ENCODE measurements at regions not wholly inside any gene's neighbourhood (a gene's known extent, or its start where the extent isn't known, plus 50 kb on each side); places are given as distances from the start of the nearest gene placed in this dataset.

DNA sequence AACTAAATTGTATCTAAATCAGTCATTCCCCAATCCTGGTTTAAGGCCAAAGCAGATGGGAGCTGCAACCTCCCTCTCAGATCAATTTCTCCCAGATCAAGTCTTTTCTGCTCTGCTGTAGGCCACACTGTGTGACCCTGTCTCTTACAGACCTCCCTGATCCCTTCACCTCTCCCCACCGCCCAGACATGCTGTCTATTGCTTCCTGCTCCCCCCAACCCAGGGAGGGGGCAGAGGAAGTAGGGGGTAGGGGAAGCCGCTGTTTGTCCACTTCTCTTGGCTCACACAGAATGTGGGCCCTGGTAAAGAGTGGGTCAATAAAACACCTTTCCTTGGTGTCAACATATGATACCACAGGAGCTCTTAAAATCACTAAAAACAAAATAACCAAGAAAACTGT, 226.3 kb downstream of the ENC1 start:
- no peaks in the 10 kb centered on the region for H3K9me3 ChIP-seq (ENCODE audit: low read depth, low read length, poor library complexity, severe bottlenecking)
- CTCF ChIA-PET = no interaction called here
- H3K4me3 ChIP-seq (ENCODE audit: low read depth, low read length, poor library complexity, severe bottlenecking) = no peak overlapping the region
- POLR2A ChIA-PET (ENCODE audit: low non-redundant PET) = no interaction called here
- TF ChIP-seq CTCF (conservative IDR thresholded peaks at IDR 0.05; ENCODE audit: low read depth, low read length) (no peak), EZH2 (IDR thresholded peaks at IDR 0.05; ENCODE audit: borderline replicate concordance, low read depth, low read length, poor library complexity, severe bottlenecking) (no peak)
- H3K36me3 ChIP-seq (ENCODE audit: insufficient read depth, low read length, poor library complexity, severe bottlenecking) = no peaks in the 10 kb centered on the region
- H3K27me3 ChIP-seq (replicated peaks; ENCODE audit: insufficient read depth, low read depth, low read length, poor library complexity) = no peaks in the 10 kb centered on the region
- BruUV-seq (replicated peaks) = no TSS peak
- no peaks in the 10 kb centered on the region for H3K4me1 ChIP-seq (ENCODE audit: insufficient read depth, low read length, poor library complexity, severe bottlenecking)
- intact Hi-C loops (cut with micrococcal nuclease; ENCODE audit: unreplicated experiment) = no loop called here
- no peak overlapping the region for H3K27ac ChIP-seq (ENCODE audit: low read depth, low read length, poor library complexity, severe bottlenecking)
- DNase-seq (ENCODE audit: low spot score) = no peak

GRCh38 chr5:74413403-74414048, 227.0 kb downstream of the ENC1 start:
- ChIA-PET CTCF (no interaction called here), POLR2A (ENCODE audit: low non-redundant PET) (no interaction called here)
- Histone ChIP-seq H3K4me3 (ENCODE audit: low read depth, low read length, poor library complexity, severe bottlenecking) (no peak overlapping the region), H3K36me3 (ENCODE audit: insufficient read depth, low read length, poor library complexity, severe bottlenecking) (no peaks in the 10 kb centered on the region), H3K9me3 (ENCODE audit: low read depth, low read length, poor library complexity, severe bottlenecking) (no peaks in the 10 kb centered on the region), H3K27ac (ENCODE audit: low read depth, low read length, poor library complexity, severe bottlenecking) (no peak overlapping the region), H3K27me3 (replicated peaks; ENCODE audit: insufficient read depth, low read depth, low read length, poor library complexity) (no peaks in the 10 kb centered on the region), H3K4me1 (ENCODE audit: insufficient read depth, low read length, poor library complexity, severe bottlenecking) (no peaks in the 10 kb centered on the region)
- intact Hi-C loops (cut with micrococcal nuclease; ENCODE audit: unreplicated experiment) = no loop called here
- no peak for TF ChIP-seq CTCF (conservative IDR thresholded peaks at IDR 0.05; ENCODE audit: low read depth, low read length)
- no peak for TF ChIP-seq EZH2 (IDR thresholded peaks at IDR 0.05; ENCODE audit: borderline replicate concordance, low read depth, low read length, poor library complexity, severe bottlenecking)
- no TSS peak for BruUV-seq (replicated peaks)
- DNase-seq (ENCODE audit: low spot score) = no peak

DNA sequence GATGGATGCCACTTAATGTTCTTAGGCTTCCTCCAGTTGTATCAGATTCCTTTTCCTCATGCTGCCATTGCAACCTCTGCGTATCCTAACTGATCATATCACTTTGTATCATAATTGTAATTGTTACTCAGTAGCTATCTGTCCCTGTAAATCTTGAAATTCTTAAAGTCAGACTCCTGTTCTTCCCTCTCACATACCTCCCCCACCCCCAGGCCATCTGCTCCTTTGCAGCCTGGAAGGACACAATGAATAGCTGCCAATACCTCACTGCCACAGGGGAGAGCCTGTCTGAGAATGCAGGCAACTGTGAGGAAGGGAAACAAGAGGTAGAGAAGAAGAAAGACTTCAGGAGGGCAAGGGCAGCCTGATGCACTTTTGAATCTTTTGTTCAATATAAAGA, 228.5 kb downstream of the ENC1 start:
- no TSS peak for BruUV-seq (replicated peaks)
- no peak for TF ChIP-seq EZH2 (IDR thresholded peaks at IDR 0.05; ENCODE audit: borderline replicate concordance, low read depth, low read length, poor library complexity, severe bottlenecking)
- no peak for TF ChIP-seq CTCF (conservative IDR thresholded peaks at IDR 0.05; ENCODE audit: low read depth, low read length)
- CTCF ChIA-PET = no interaction called here
- no peak for DNase-seq (ENCODE audit: low spot score)
- no peaks in the 10 kb centered on the region for H3K36me3 ChIP-seq (ENCODE audit: insufficient read depth, low read length, poor library complexity, severe bottlenecking)
- no peak overlapping the region for H3K4me3 ChIP-seq (ENCODE audit: low read depth, low read length, poor library complexity, severe bottlenecking)
- no peaks in the 10 kb centered on the region for H3K27me3 ChIP-seq (replicated peaks; ENCODE audit: insufficient read depth, low read depth, low read length, poor library complexity)
- no peak overlapping the region for H3K27ac ChIP-seq (ENCODE audit: low read depth, low read length, poor library complexity, severe bottlenecking)
- intact Hi-C loops (cut with micrococcal nuclease; ENCODE audit: unreplicated experiment) = no loop called here
- POLR2A ChIA-PET (ENCODE audit: low non-redundant PET) = no interaction called here
- no peaks in the 10 kb centered on the region for H3K4me1 ChIP-seq (ENCODE audit: insufficient read depth, low read length, poor library complexity, severe bottlenecking)
- H3K9me3 ChIP-seq (ENCODE audit: low read depth, low read length, poor library complexity, severe bottlenecking) = no peaks in the 10 kb centered on the region
